ENCODE measurements at regions not wholly inside any gene's neighbourhood (a gene's known extent, or its start where the extent isn't known, plus 50 kb on each side); places are given as distances from the start of the nearest gene placed in this dataset.

DNA sequence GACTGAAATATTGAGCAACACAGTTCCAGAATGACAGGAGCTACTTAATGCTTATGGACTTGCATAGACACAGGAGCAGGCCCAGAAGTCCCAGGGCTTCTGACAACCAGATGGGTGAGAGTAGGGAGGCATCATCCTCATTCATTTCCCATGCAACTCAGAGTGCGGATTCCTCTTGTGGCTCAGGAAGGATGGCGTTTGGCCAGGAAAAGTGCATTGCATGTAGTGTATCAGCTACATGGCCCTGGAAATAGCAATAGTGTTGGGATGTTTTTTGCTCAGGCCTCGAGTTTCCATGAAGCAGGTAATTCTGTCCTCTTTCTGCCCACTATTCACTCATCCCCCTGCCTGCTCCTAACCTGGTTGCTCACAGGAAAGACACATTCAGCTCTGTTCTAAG lies 136.6 kb downstream of the PDGFRA start:
- no peak overlapping the region for H3K4me3 ChIP-seq (ENCODE audit: control extremely low read depth in 1 of 5, extremely low read depth in 1 of 5, insufficient read depth in 1 of 5, low read depth in 2 of 5, low read length in 4 of 5)
- H3K36me3 ChIP-seq (replicated peaks in 1 of 2; ENCODE audit: control extremely low read depth in 1 of 2, control insufficient read depth in 1 of 2, extremely low read depth in 1 of 2, insufficient read depth in 2 of 2, low read length in 1 of 2), result no peaks in the 10 kb centered on the region
- H3K4me2 ChIP-seq (replicated peaks; ENCODE audit: low read depth, low read length, poor library complexity, severe bottlenecking), result no peak overlapping the region
- peaks cover 6% of the 10 kb centered on the region for H3K27me3 Mint-ChIP-seq
- H3K4me3 Mint-ChIP-seq, result no peak overlapping the region
- TF ChIP-seq EZH2 (IDR thresholded peaks at IDR 0.05; ENCODE audit: borderline replicate concordance, insufficient read depth, low read depth, low read length, poor library complexity, severe bottlenecking), result no peak
- TF ChIP-seq, protein P1, sequence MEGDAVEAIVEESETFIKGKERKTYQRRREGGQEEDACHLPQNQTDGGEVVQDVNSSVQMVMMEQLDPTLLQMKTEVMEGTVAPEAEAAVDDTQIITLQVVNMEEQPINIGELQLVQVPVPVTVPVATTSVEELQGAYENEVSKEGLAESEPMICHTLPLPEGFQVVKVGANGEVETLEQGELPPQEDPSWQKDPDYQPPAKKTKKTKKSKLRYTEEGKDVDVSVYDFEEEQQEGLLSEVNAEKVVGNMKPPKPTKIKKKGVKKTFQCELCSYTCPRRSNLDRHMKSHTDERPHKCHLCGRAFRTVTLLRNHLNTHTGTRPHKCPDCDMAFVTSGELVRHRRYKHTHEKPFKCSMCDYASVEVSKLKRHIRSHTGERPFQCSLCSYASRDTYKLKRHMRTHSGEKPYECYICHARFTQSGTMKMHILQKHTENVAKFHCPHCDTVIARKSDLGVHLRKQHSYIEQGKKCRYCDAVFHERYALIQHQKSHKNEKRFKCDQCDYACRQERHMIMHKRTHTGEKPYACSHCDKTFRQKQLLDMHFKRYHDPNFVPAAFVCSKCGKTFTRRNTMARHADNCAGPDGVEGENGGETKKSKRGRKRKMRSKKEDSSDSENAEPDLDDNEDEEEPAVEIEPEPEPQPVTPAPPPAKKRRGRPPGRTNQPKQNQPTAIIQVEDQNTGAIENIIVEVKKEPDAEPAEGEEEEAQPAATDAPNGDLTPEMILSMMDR (IDR thresholded peaks at IDR 0.05), result no peak
- WGBS (ENCODE audit: insufficient coverage), result no CpG with 5 or more reads among the region's 3 CpGs
- no peak overlapping the region for H2AFZ ChIP-seq (ENCODE audit: insufficient read depth, low read depth, low read length, poor library complexity, severe bottlenecking)
- H3K9me3 Mint-ChIP-seq (ENCODE audit: insufficient read depth), result no peaks in the 10 kb centered on the region
- H4K20me1 ChIP-seq (ENCODE audit: control insufficient read depth, insufficient read depth, low read length, poor library complexity, severe bottlenecking), result no peaks in the 10 kb centered on the region
- no peaks in the 10 kb centered on the region for H3K9me3 ChIP-seq (ENCODE audit: control extremely low read depth in 1 of 3, control insufficient read depth in 2 of 3, insufficient read depth in 1 of 3, low read length in 2 of 3)
- H3K4me1 Mint-ChIP-seq, result no peaks in the 10 kb centered on the region
- H3K27ac ChIP-seq (ENCODE audit: low read length in 2 of 2), result no peak overlapping the region
- no peak overlapping the region for H3K9ac ChIP-seq (ENCODE audit: low read length)
- ChIA-PET CTCF (no interaction called here), POLR2A (no interaction called here)
- intact Hi-C loops (cut with micrococcal nuclease), result no loop called here
- H3K27me3 ChIP-seq (replicated peaks in 1 of 4; ENCODE audit: control extremely low read depth in 1 of 4, control insufficient read depth in 3 of 4, insufficient read depth in 4 of 4, low read length in 3 of 4), result no peaks in the 10 kb centered on the region
- no peak overlapping the region for H3K27ac Mint-ChIP-seq
- no peaks in the 10 kb centered on the region for H3K4me1 ChIP-seq (ENCODE audit: control insufficient read depth in 2 of 2, insufficient read depth in 2 of 2, low read length in 2 of 2)
- H3K79me2 ChIP-seq (ENCODE audit: control insufficient read depth, insufficient read depth, low read length), result no peaks in the 10 kb centered on the region
- no peak for ATAC-seq (ENCODE audit: low read depth)
- DNase-seq, result no peak

DNA sequence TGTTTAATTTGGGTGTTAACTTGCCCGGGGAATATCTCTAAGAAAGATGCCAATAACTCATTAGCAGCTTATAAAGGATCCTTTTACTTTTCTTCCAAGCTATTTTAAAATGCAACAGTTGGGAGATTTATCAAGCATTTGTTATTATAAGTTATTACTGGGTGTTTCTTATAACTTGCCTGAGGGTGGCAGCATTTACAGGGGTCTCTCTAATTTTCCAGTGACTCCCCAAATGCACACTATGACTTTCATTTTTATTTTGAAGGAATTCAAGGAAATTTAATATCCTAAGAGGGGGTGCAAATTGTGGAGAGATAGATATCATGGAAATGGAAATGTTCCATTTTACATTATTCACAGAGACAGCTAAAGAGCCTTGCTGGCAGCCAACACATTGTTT lies 138.0 kb downstream of the PDGFRA start:
- H3K27ac Mint-ChIP-seq, result no peak overlapping the region
- CTCF ChIA-PET, result no interaction called here
- TF ChIP-seq, protein P1 (IDR thresholded peaks at IDR 0.05), result no peak
- no peak for TF ChIP-seq EZH2 (IDR thresholded peaks at IDR 0.05; ENCODE audit: borderline replicate concordance, insufficient read depth, low read depth, low read length, poor library complexity, severe bottlenecking)

More for the DNA sequence above, 138.0 kb downstream of the PDGFRA start:
- H3K4me3 Mint-ChIP-seq, result no peak overlapping the region
- H3K27me3 Mint-ChIP-seq, result peaks cover 6% of the 10 kb centered on the region
- H3K4me3 ChIP-seq (ENCODE audit: control extremely low read depth in 1 of 5, extremely low read depth in 1 of 5, insufficient read depth in 1 of 5, low read depth in 2 of 5, low read length in 4 of 5), result no peak overlapping the region
- DNase-seq (no peak), ATAC-seq (ENCODE audit: low read depth) (no peak)
- no peak overlapping the region for H3K9ac ChIP-seq (ENCODE audit: low read length)
- no peak overlapping the region for H2AFZ ChIP-seq (ENCODE audit: insufficient read depth, low read depth, low read length, poor library complexity, severe bottlenecking)
- POLR2A ChIA-PET, result no interaction called here
- no peaks in the 10 kb centered on the region for H4K20me1 ChIP-seq (ENCODE audit: control insufficient read depth, insufficient read depth, low read length, poor library complexity, severe bottlenecking)
- H3K4me1 ChIP-seq (ENCODE audit: control insufficient read depth in 2 of 2, insufficient read depth in 2 of 2, low read length in 2 of 2), result no peaks in the 10 kb centered on the region
- no peak overlapping the region for H3K27ac ChIP-seq (ENCODE audit: low read length in 2 of 2)
- intact Hi-C loops (cut with micrococcal nuclease), result no loop called here
- no peaks in the 10 kb centered on the region for H3K27me3 ChIP-seq (replicated peaks in 1 of 4; ENCODE audit: control extremely low read depth in 1 of 4, control insufficient read depth in 3 of 4, insufficient read depth in 4 of 4, low read length in 3 of 4)
- H3K36me3 ChIP-seq (replicated peaks in 1 of 2; ENCODE audit: control extremely low read depth in 1 of 2, control insufficient read depth in 1 of 2, extremely low read depth in 1 of 2, insufficient read depth in 2 of 2, low read length in 1 of 2), result no peaks in the 10 kb centered on the region
- H3K4me1 Mint-ChIP-seq, result no peaks in the 10 kb centered on the region
- no peaks in the 10 kb centered on the region for H3K9me3 ChIP-seq (ENCODE audit: control extremely low read depth in 1 of 3, control insufficient read depth in 2 of 3, insufficient read depth in 1 of 3, low read length in 2 of 3)
- H3K9me3 Mint-ChIP-seq (ENCODE audit: insufficient read depth), result no peaks in the 10 kb centered on the region
- H3K79me2 ChIP-seq (ENCODE audit: control insufficient read depth, insufficient read depth, low read length), result no peaks in the 10 kb centered on the region
- H3K4me2 ChIP-seq (replicated peaks; ENCODE audit: low read depth, low read length, poor library complexity, severe bottlenecking), result no peak overlapping the region
- WGBS (ENCODE audit: insufficient coverage), result no CpG with 5 or more reads among the region's 1 CpG

All from B cell (primary cell).